GM23338 (cell line): ENCODE measurements at regions not wholly inside any gene's neighbourhood (a gene's known extent, or its start where the extent isn't known, plus 50 kb on each side); places are given as distances from the start of the nearest gene placed in this dataset.
A peak's percentile ranks its signal among the peaks of the same experiment; 100 is the strongest.

Experiments used
- ATAC-seq: fragments of 200-7000 bp; cut with Tn5 transposase; 3 replicates; pipeline ENCODE4 v1.9.1; 2020
- DNase-seq: peaks from one replicate; pipeline ENCODE4 v3.0.0-alpha.2; 2015; ENCODE audit warnings: low spot score
- H2AFZ ChIP-seq: fragments of 200-600 bp; sonication (generic); 2 replicates; pipeline ENCODE4 v1.8.0; 2016; ENCODE audit warnings: antibody characterized with exemption, mild to moderate bottlenecking, moderate library complexity
- H3F3A ChIP-seq: fragments of 200-600 bp; sonication (generic); replicated peaks from 2 replicates; pipeline ENCODE4 v1.8.0; 2017; ENCODE audit warnings: antibody characterized with exemption, mixed run types, low read depth
- H3K27ac ChIP-seq: fragments of 200-600 bp; sonication (generic); 2 replicates; pipeline ENCODE4 v1.6.1; 2016; ENCODE audit warnings: low read depth
- H3K27me3 ChIP-seq: fragments of 200-600 bp; sonication (generic); 2 replicates; pipeline ENCODE4 v1.8.0; 2016; ENCODE audit warnings: mild to moderate bottlenecking, mixed run types, moderate library complexity; ENCODE audit not compliant: insufficient read depth
- H3K36me3 ChIP-seq: fragments of 200-600 bp; sonication (generic); 2 replicates; pipeline ENCODE4 v1.8.0; 2016; ENCODE audit warnings: mild to moderate bottlenecking; ENCODE audit not compliant: insufficient read depth
- H3K4me1 ChIP-seq: fragments of 200-600 bp; sonication (generic); 2 replicates; pipeline ENCODE4 v1.8.0; 2016; ENCODE audit warnings: mild to moderate bottlenecking, moderate library complexity; ENCODE audit not compliant: insufficient read depth
- H3K4me2 ChIP-seq: fragments of 200-600 bp; sonication (generic); 2 replicates; pipeline ENCODE4 v1.7.1; 2017; ENCODE audit warnings: mixed run types
- H3K4me3 ChIP-seq: fragments of 200-600 bp; sonication (generic); 2 replicates; pipeline ENCODE4 v1.6.1; 2016; ENCODE audit warnings: mixed run types
- H3K79me2 ChIP-seq: fragments of 200-600 bp; sonication (generic); replicated peaks from 2 replicates; pipeline ENCODE4 v1.8.0; 2017; ENCODE audit warnings: mild to moderate bottlenecking; ENCODE audit not compliant: insufficient read depth
- H3K9me2 ChIP-seq: fragments of 200-600 bp; sonication (generic); 2 replicates; pipeline ENCODE4 v1.8.0; 2017; ENCODE audit not compliant: insufficient read depth
- H4K20me1 ChIP-seq: fragments of 200-600 bp; sonication (generic); replicated peaks from 2 replicates; pipeline ENCODE4 v1.8.0; 2017; ENCODE audit warnings: mild to moderate bottlenecking; ENCODE audit not compliant: insufficient read depth
- H3K27ac Mint-ChIP-seq: 2 replicates; pipeline ENCODE4 v1.8.0; 2020; ENCODE audit warnings: inconsistent platforms, mild to moderate bottlenecking, moderate library complexity, mixed read lengths
- H3K27me3 Mint-ChIP-seq: 3 replicates; pipeline ENCODE4 v1.8.0; 2022; ENCODE audit warnings: low read depth, mild to moderate bottlenecking, moderate library complexity, mixed read lengths, inconsistent platforms; ENCODE audit not compliant: insufficient read depth, poor library complexity
- H3K36me3 Mint-ChIP-seq: 3 replicates; pipeline ENCODE4 v1.8.0; 2021; ENCODE audit warnings: low read depth, mild to moderate bottlenecking, inconsistent platforms, moderate library complexity, mixed read lengths
- H3K4me1 Mint-ChIP-seq: 3 replicates; pipeline ENCODE4 v1.8.0; 2020; ENCODE audit warnings: mild to moderate bottlenecking, inconsistent platforms, mixed read lengths
- H3K4me3 Mint-ChIP-seq: 3 replicates; pipeline ENCODE4 v1.8.0; 2021; ENCODE audit warnings: moderate library complexity, mild to moderate bottlenecking, inconsistent platforms, mixed read lengths
- H3K9me3 Mint-ChIP-seq: 3 replicates; pipeline ENCODE4 v1.8.0; 2020; ENCODE audit warnings: moderate library complexity, mild to moderate bottlenecking, inconsistent platforms, mixed read lengths
- CREB1 ChIP-seq: fragments of 250-450 bp; sonication (Bioruptor Pico); IDR thresholded peaks from 2 replicates; pipeline ENCODE4 v1.5.0; 2020; ENCODE audit warnings: low read depth, mild to moderate bottlenecking, moderate library complexity
- EZH2 ChIP-seq: fragments of 200-600 bp; sonication (generic); IDR thresholded peaks from one replicate; pipeline ENCODE4 v1.8.0; 2017; ENCODE audit warnings: antibody characterized with exemption, mild to moderate bottlenecking, low read depth; ENCODE audit not compliant: unreplicated experiment
- EZH2phosphoT487 ChIP-seq: fragments of 200-600 bp; sonication (generic); IDR thresholded peaks from one replicate; pipeline ENCODE4 v1.8.1; 2018; ENCODE audit warnings: antibody characterized with exemption; ENCODE audit not compliant: unreplicated experiment
- JUNB ChIP-seq: IDR thresholded peaks from one replicate; pipeline ENCODE4 v1.6.1; 2016; ENCODE audit warnings: antibody characterized with exemption; ENCODE audit not compliant: unreplicated experiment
- NANOG ChIP-seq: IDR thresholded peaks from 2 replicates; pipeline ENCODE4 v1.6.1; 2016; ENCODE audit warnings: antibody characterized with exemption, borderline replicate concordance
- POLR2AphosphoS5 ChIP-seq: IDR thresholded peaks from 2 replicates; pipeline ENCODE4 v1.6.1; 2016; ENCODE audit warnings: antibody characterized with exemption, low read depth
- STAT1 ChIP-seq: IDR thresholded peaks from one replicate; pipeline ENCODE4 v1.6.1; 2016; ENCODE audit warnings: antibody characterized with exemption; ENCODE audit not compliant: unreplicated experiment
- ZNF114 ChIP-seq: fragments of 250-450 bp; sonication (Bioruptor Pico); IDR thresholded peaks from 2 replicates; pipeline ENCODE4 v1.5.0; 2020; ENCODE audit warnings: mild to moderate bottlenecking, moderate library complexity
- ZNF331 ChIP-seq: fragments of 250-450 bp; sonication (Bioruptor Pico); IDR thresholded peaks from 2 replicates; pipeline ENCODE4 v1.5.0; 2020; ENCODE audit warnings: low read depth, mild to moderate bottlenecking, moderate library complexity
- TF ChIP-seq, protein P1 (sequence below), 2 experiments: fragments of 200-600 bp in 1 of 2; sonication (generic) in 1 of 2; conservative IDR thresholded peaks; 2 replicates each; pipeline versions ENCODE4 v1.5.1 to v1.6.1; 2016 to 2017; ENCODE audit warnings: antibody characterized with exemption in 2 of 2, low read depth in 2 of 2, mild to moderate bottlenecking in 2 of 2, moderate library complexity in 1 of 2
- TF ChIP-seq, protein P2 (sequence below): fragments of 250-450 bp; sonication (Bioruptor Pico); IDR thresholded peaks from 2 replicates; pipeline ENCODE4 v1.5.0; 2020; ENCODE audit warnings: mild to moderate bottlenecking, moderate library complexity

DNA sequence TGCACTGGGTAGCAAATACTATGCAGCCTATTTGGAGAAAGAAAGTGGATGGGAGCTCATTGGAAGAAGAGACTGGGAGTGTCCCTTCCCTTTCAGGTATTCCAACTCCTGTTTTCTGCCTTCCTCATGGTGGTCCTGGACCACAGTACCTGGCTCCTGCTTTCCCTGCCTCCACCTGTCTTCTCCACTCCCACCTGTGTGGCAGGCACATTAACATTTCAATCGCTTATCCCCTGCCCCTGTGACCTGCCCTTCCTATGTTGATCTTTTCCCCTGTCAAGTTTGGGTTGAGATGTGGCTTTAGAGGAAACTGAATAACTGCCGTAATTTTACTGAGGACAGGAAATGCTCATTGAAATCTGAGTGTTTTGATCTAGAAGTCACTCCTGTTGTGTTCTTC, 415.8 kb upstream of the PODXL start:
- no peak overlapping the region for H3K4me3 ChIP-seq
- Mint-ChIP-seq H3K27me3 (no peaks in the 10 kb centered on the region), H3K4me1 (no peaks in the 10 kb centered on the region), H3K36me3 (no peaks in the 10 kb centered on the region), H3K9me3 (no peaks in the 10 kb centered on the region), H3K4me3 (no peak overlapping the region), H3K27ac (no peak overlapping the region)
- no peak overlapping the region for H3K27ac ChIP-seq
- ATAC-seq (peak; percentile 73), DNase-seq (peak; percentile 10)
- TF ChIP-seq, protein P1, sequence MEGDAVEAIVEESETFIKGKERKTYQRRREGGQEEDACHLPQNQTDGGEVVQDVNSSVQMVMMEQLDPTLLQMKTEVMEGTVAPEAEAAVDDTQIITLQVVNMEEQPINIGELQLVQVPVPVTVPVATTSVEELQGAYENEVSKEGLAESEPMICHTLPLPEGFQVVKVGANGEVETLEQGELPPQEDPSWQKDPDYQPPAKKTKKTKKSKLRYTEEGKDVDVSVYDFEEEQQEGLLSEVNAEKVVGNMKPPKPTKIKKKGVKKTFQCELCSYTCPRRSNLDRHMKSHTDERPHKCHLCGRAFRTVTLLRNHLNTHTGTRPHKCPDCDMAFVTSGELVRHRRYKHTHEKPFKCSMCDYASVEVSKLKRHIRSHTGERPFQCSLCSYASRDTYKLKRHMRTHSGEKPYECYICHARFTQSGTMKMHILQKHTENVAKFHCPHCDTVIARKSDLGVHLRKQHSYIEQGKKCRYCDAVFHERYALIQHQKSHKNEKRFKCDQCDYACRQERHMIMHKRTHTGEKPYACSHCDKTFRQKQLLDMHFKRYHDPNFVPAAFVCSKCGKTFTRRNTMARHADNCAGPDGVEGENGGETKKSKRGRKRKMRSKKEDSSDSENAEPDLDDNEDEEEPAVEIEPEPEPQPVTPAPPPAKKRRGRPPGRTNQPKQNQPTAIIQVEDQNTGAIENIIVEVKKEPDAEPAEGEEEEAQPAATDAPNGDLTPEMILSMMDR (conservative IDR thresholded peaks at IDR 0.05; ENCODE audit: low read depth in 2 of 2), result no peak
- TF ChIP-seq JUNB, result no peak
- no peak for TF ChIP-seq EZH2phosphoT487
- TF ChIP-seq STAT1, result no peak
- no peak for TF ChIP-seq CREB1 (CRISPR knock-in tag)
- TF ChIP-seq POLR2AphosphoS5, result no peak
- TF ChIP-seq ZNF331 (CRISPR knock-in tag), result no peak
- H3F3A ChIP-seq, result no peaks in the 10 kb centered on the region
- H3K4me2 ChIP-seq, result peak overlapping the region; percentile 66
- H3K9me2 ChIP-seq, result peaks cover 11% of the 10 kb centered on the region
- H4K20me1 ChIP-seq, result no peaks in the 10 kb centered on the region
- no peaks in the 10 kb centered on the region for H3K27me3 ChIP-seq
- peak overlapping the region; percentile 7; the same call in 1 of the 2 replicates for H2AFZ ChIP-seq
- H3K36me3 ChIP-seq, result no peaks in the 10 kb centered on the region
- H3K79me2 ChIP-seq, result no peaks in the 10 kb centered on the region
- peaks cover 7% of the 10 kb centered on the region for H3K4me1 ChIP-seq

DNA sequence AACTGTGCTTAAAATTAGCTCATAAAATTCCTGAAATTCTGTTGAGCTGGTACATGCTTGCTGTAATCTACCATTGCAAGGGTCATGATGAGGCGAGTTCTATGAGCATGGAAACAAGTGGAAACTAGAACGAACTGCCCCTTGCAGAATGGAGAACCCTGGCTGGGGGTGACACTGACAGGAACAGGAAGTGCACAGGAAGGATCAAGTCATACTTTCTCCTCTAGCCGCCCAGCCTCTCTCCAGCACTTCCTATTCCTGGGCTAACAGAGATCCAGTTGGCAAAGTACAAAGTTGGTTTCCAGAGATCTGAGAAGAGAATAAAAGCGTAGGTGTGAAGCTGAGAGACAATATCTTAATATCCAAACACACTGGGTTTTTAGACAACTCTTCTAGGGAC, 414.2 kb upstream of the PODXL start:
- no peaks in the 10 kb centered on the region for H4K20me1 ChIP-seq
- Mint-ChIP-seq H3K4me1 (no peaks in the 10 kb centered on the region), H3K27me3 (no peaks in the 10 kb centered on the region), H3K27ac (no peak overlapping the region), H3K9me3 (no peaks in the 10 kb centered on the region), H3K36me3 (no peaks in the 10 kb centered on the region), H3K4me3 (no peak overlapping the region)
- H3K79me2 ChIP-seq, result no peaks in the 10 kb centered on the region
- no peak overlapping the region for H3K27ac ChIP-seq
- no peaks in the 10 kb centered on the region for H3K36me3 ChIP-seq
- H3F3A ChIP-seq, result no peaks in the 10 kb centered on the region
- DNase-seq, result no peak
- no peak overlapping the region for H2AFZ ChIP-seq
- H3K4me2 ChIP-seq, result no peak overlapping the region
- H3K9me2 ChIP-seq, result peaks cover 11% of the 10 kb centered on the region
- H3K4me3 ChIP-seq, result no peak overlapping the region
- ATAC-seq, result no peak
- peaks cover 7% of the 10 kb centered on the region for H3K4me1 ChIP-seq
- H3K27me3 ChIP-seq, result no peaks in the 10 kb centered on the region
- TF ChIP-seq ZNF331 (CRISPR knock-in tag) (no peak), NANOG (no peak), ZNF114 (CRISPR knock-in tag) (no peak), EZH2 (no peak), EZH2phosphoT487 (no peak), STAT1 (no peak), JUNB (no peak)
- TF ChIP-seq, protein P1 (conservative IDR thresholded peaks at IDR 0.05; ENCODE audit: low read depth in 2 of 2), result no peak
- TF ChIP-seq, protein P2, sequence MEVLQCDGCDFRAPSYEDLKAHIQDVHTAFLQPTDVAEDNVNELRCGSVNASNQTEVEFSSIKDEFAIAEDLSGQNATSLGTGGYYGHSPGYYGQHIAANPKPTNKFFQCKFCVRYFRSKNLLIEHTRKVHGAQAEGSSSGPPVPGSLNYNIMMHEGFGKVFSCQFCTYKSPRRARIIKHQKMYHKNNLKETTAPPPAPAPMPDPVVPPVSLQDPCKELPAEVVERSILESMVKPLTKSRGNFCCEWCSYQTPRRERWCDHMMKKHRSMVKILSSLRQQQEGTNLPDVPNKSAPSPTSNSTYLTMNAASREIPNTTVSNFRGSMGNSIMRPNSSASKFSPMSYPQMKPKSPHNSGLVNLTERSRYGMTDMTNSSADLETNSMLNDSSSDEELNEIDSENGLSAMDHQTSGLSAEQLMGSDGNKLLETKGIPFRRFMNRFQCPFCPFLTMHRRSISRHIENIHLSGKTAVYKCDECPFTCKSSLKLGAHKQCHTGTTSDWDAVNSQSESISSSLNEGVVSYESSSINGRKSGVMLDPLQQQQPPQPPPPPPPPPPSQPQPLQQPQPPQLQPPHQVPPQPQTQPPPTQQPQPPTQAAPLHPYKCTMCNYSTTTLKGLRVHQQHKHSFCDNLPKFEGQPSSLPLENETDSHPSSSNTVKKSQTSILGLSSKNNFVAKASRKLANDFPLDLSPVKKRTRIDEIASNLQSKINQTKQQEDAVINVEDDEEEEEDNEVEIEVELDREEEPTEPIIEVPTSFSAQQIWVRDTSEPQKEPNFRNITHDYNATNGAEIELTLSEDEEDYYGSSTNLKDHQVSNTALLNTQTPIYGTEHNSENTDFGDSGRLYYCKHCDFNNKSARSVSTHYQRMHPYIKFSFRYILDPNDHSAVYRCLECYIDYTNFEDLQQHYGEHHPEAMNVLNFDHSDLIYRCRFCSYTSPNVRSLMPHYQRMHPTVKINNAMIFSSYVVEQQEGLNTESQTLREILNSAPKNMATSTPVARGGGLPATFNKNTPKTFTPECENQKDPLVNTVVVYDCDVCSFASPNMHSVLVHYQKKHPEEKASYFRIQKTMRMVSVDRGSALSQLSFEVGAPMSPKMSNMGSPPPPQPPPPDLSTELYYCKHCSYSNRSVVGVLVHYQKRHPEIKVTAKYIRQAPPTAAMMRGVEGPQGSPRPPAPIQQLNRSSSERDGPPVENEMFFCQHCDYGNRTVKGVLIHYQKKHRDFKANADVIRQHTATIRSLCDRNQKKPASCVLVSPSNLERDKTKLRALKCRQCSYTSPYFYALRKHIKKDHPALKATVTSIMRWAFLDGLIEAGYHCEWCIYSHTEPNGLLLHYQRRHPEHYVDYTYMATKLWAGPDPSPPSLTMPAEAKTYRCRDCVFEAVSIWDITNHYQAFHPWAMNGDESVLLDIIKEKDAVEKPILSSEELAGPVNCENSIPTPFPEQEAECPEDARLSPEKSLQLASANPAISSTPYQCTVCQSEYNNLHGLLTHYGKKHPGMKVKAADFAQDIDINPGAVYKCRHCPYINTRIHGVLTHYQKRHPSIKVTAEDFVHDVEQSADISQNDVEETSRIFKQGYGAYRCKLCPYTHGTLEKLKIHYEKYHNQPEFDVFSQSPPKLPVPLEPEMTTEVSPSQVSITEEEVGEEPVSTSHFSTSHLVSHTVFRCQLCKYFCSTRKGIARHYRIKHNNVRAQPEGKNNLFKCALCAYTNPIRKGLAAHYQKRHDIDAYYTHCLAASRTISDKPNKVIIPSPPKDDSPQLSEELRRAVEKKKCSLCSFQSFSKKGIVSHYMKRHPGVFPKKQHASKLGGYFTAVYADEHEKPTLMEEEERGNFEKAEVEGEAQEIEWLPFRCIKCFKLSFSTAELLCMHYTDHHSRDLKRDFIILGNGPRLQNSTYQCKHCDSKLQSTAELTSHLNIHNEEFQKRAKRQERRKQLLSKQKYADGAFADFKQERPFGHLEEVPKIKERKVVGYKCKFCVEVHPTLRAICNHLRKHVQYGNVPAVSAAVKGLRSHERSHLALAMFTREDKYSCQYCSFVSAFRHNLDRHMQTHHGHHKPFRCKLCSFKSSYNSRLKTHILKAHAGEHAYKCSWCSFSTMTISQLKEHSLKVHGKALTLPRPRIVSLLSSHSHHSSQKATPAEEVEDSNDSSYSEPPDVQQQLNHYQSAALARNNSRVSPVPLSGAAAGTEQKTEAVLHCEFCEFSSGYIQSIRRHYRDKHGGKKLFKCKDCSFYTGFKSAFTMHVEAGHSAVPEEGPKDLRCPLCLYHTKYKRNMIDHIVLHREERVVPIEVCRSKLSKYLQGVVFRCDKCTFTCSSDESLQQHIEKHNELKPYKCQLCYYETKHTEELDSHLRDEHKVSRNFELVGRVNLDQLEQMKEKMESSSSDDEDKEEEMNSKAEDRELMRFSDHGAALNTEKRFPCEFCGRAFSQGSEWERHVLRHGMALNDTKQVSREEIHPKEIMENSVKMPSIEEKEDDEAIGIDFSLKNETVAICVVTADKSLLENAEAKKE (CRISPR knock-in tag), result no peak
